B cell (primary cell): ENCODE measurements at regions not wholly inside any gene's neighbourhood (a gene's known extent, or its start where the extent isn't known, plus 50 kb on each side); places are given as distances from the start of the nearest gene placed in this dataset.

Experiments
- CTCF ChIP-seq: fragments of 200-600 bp; IDR thresholded peaks from one replicate; pipeline ENCODE4 v1.8.0; 2022; ENCODE audit warnings: antibody characterized with exemption, mild to moderate bottlenecking
- EZH2 ChIP-seq: IDR thresholded peaks from 2 replicates; pipeline ENCODE4 v1.6.1; 2012; ENCODE audit warnings: borderline replicate concordance, low read depth, mild to moderate bottlenecking, moderate library complexity, low read length; ENCODE audit not compliant: insufficient read depth, poor library complexity, severe bottlenecking

GRCh38 chr18:51659781-51660180 is 462.3 kb upstream of the MEX3C start:
- no peak for TF ChIP-seq CTCF
- TF ChIP-seq EZH2, result no peak
